GM12878 (cell line): ENCODE measurements at regions not wholly inside any gene's neighbourhood (a gene's known extent, or its start where the extent isn't known, plus 50 kb on each side); places are given as distances from the start of the nearest gene placed in this dataset.

Source experiments
- ATAC-seq: fragments of 200-7000 bp; cut with Tn5 transposase; 3 replicates; pipeline ENCODE4 v1.9.1; 2020; ENCODE audit warnings: mild to moderate bottlenecking, moderate library complexity
- BruUV-seq: library from RNA; stranded (reverse); fragments of 400-500 nt; replicated peaks from 2 replicates; lab custom pipeline; 2021; lab: Mats Ljungman, UMichigan
- CTCF ChIA-PET: fragments of 300-600 bp; sonication (Branson Sonifier 250); formaldehyde crosslinking; extraction: SDS; loops from one replicate; lab custom pipeline; 2021; ENCODE audit warnings: inconsistent platforms; lab: Yijun Ruan, JAX
- POLR2A ChIA-PET: fragments of 350-600 bp; formaldehyde crosslinking; extraction: SDS; loops from one replicate; lab custom pipeline; 2021; ENCODE audit warnings: inconsistent platforms; lab: Charles Lee
- RAD21 ChIA-PET: fragments of 300-600 bp; sonication (Branson Sonifier 250); formaldehyde crosslinking; loops from one replicate; lab custom pipeline; 2023; ENCODE audit warnings: antibody characterized with exemption; ENCODE audit not compliant: unreplicated experiment; lab: Charles Lee
- SMC1A ChIA-PET: fragments of 300-600 bp; sonication (Branson Sonifier 250); formaldehyde crosslinking; loops from one replicate; lab custom pipeline; 2023; ENCODE audit not compliant: unreplicated experiment, uncharacterized antibody; lab: Charles Lee
- DNase-seq: peaks from one replicate; pipeline ENCODE4 v3.0.0-alpha.2; 2011; ENCODE audit warnings: low read depth, low spot score
- FAIRE-seq: peaks from 3 replicates; lab custom pipeline; 2011; peaks lifted over from hg19 to GRCh38; lab: Jason Lieb, UNC
- H2AFZ ChIP-seq: 2 replicates; pipeline ENCODE4 v1.6.0; 2011; ENCODE audit warnings: low read depth, low read length, control low read depth; ENCODE audit not compliant: control insufficient read depth
- H3K27ac ChIP-seq: 2 replicates; pipeline ENCODE4 v1.5.1; 2011; ENCODE audit warnings: control low read depth; ENCODE audit not compliant: control insufficient read depth, insufficient read depth
- H3K27me3 ChIP-seq, 2 experiments: replicated peaks in 1 of 2; 2 replicates each; pipeline versions ENCODE4 v1.6.0 to v1.6.1; 2011; ENCODE audit warnings: low read length in 1 of 2; ENCODE audit not compliant: control insufficient read depth in 2 of 2, insufficient read depth in 2 of 2
- H3K36me3 ChIP-seq, 2 experiments: 2 replicates each; pipeline ENCODE4 v1.5.1; 2011; ENCODE audit warnings: low read length in 1 of 2; ENCODE audit not compliant: control insufficient read depth in 2 of 2, insufficient read depth in 2 of 2
- H3K4me1 ChIP-seq: 2 replicates; pipeline ENCODE4 v1.6.1; 2011; ENCODE audit warnings: mild to moderate bottlenecking, low read length, moderate library complexity, mixed read lengths; ENCODE audit not compliant: control insufficient read depth, insufficient read depth
- H3K4me2 ChIP-seq: 2 replicates; pipeline ENCODE4 v1.6.0; 2011; ENCODE audit warnings: control low read depth; ENCODE audit not compliant: control insufficient read depth, insufficient read depth
- H3K4me3 ChIP-seq: fragments of 200-600 bp; sonication (generic); 2 replicates; pipeline ENCODE4 v1.5.1; 2016
- H3K79me2 ChIP-seq: 2 replicates; pipeline ENCODE4 v1.6.0; 2011; ENCODE audit warnings: low read length; ENCODE audit not compliant: control insufficient read depth, insufficient read depth
- H3K9ac ChIP-seq: 2 replicates; pipeline ENCODE4 v1.8.0; 2011; ENCODE audit warnings: low read length, control low read depth, mixed read lengths; ENCODE audit not compliant: control insufficient read depth, insufficient read depth
- H3K9me3 ChIP-seq: replicated peaks from 3 replicates; pipeline ENCODE4 v1.5.1; 2011; ENCODE audit warnings: mild to moderate bottlenecking, low read length; ENCODE audit not compliant: control insufficient read depth, insufficient read depth
- H4K20me1 ChIP-seq: 2 replicates; pipeline ENCODE4 v1.6.0; 2011; ENCODE audit not compliant: control insufficient read depth, insufficient read depth
- CBFB ChIP-seq: IDR thresholded peaks from 2 replicates; pipeline ENCODE4 v1.6.1; 2016; ENCODE audit warnings: antibody characterized with exemption, low read depth
- EED ChIP-seq: sonication (generic); IDR thresholded peaks from 2 replicates; pipeline ENCODE4 v1.6.1; 2016; ENCODE audit warnings: antibody characterized with exemption, low read depth
- IKZF1 ChIP-seq: fragments of 450-650 bp; conservative IDR thresholded peaks from 2 replicates; pipeline ENCODE4 v1.6.1; 2017; ENCODE audit warnings: antibody characterized with exemption, mild to moderate bottlenecking
- MTA2 ChIP-seq: fragments of 450-650 bp; IDR thresholded peaks from 2 replicates; pipeline ENCODE4 v1.6.1; 2016; ENCODE audit warnings: low read depth, mild to moderate bottlenecking, moderate library complexity
- MXI1 ChIP-seq: fragments of 150-350 bp; IDR thresholded peaks from 2 replicates; pipeline ENCODE4 v1.6.1; 2011; ENCODE audit warnings: low read depth, mild to moderate bottlenecking, inconsistent platforms, low read length, improper control_type of control experiment
- NR2F1 ChIP-seq: fragments of 450-650 bp; conservative IDR thresholded peaks from 2 replicates; pipeline ENCODE4 v1.6.1; 2017; ENCODE audit warnings: mild to moderate bottlenecking
- RFX5 ChIP-seq: IDR thresholded peaks from 2 replicates; pipeline ENCODE4 v1.6.1; 2011; ENCODE audit warnings: low read depth, low read length, improper control_type of control experiment
- SMAD1 ChIP-seq: fragments of 450-650 bp; IDR thresholded peaks from 2 replicates; pipeline ENCODE4 v1.6.1; 2018; ENCODE audit warnings: mild to moderate bottlenecking, low read depth; ENCODE audit not compliant: partially characterized antibody
- SREBF1 ChIP-seq: IDR thresholded peaks from 2 replicates; pipeline ENCODE4 v1.6.1; 2012; ENCODE audit warnings: mild to moderate bottlenecking, low read length
- TAF1 ChIP-seq: IDR thresholded peaks from 2 replicates; pipeline ENCODE4 v1.6.1; 2011; ENCODE audit warnings: mild to moderate bottlenecking, low read depth, low read length, borderline replicate concordance
- TBL1XR1 ChIP-seq: IDR thresholded peaks from 2 replicates; pipeline ENCODE4 v1.6.1; 2012; ENCODE audit warnings: low read depth, low read length, improper control_type of control experiment
- ZZZ3 ChIP-seq: IDR thresholded peaks from 2 replicates; pipeline ENCODE4 v1.6.1; 2011; ENCODE audit warnings: low read depth; ENCODE audit not compliant: control insufficient read depth, insufficient read length
- WGBS: methylation state at CpG from one replicate; pipeline ENCODE4 v1.1.6; 2016; ENCODE audit warnings: low lambda C conversion rate; ENCODE audit not compliant: insufficient replicate concordance, insufficient coverage; ENCODE audit errors: missing lambda C conversion rate; 5-methylcytosine and 5-hydroxymethylcytosine counted together
- in situ Hi-C: fragments of 300-500 bp; cut with MboI; formaldehyde crosslinking; loops from 9 replicates; pipeline ENCODE4 v1.14.3; 2018; ENCODE audit warnings: mixed read lengths
- intact Hi-C: fragments of 100-400 bp; cut with micrococcal nuclease; formaldehyde crosslinking; loops from one replicate; pipeline ENCODE4 v1.14.2; 2022; ENCODE audit not compliant: unreplicated experiment
- TF ChIP-seq, protein P1 (sequence below): IDR thresholded peaks from 2 replicates; pipeline ENCODE4 v1.6.1; 2011; ENCODE audit warnings: low read depth, low read length, improper control_type of control experiment, borderline replicate concordance
- TF ChIP-seq, protein P2 (sequence below): fragments of 450-650 bp; IDR thresholded peaks from 2 replicates; pipeline ENCODE4 v1.6.1; 2016; ENCODE audit warnings: mild to moderate bottlenecking

DNA sequence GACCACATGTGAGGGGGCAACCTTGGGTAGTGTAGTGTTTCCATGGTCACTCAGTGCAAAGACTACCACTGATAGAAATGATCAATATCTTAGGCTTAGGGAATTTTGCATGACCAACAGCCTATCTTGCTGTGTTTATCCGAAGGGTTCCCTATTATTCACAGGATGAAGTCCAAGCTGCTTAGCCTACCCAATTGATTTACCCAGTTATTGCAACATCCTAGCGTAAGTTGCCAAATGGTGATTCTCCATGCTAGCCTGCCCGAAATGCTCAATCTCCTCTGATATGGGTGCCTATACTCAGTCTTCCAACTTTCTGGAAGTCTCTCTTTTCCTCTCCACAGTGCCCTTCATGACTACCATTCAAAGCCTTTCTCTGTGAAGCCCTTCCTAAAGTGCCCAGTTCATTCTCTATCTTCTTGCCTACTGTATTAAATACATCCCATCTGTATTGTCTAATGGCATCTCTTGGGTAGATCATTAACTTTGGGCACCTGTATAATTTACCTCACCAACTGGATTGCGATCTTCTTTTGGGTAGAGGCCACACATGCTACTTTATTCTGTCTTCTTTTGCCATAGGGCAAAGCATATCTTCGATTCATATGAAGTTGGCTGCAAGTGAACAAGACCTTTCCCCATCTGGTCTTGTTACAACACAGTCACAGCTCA lies 240.5 kb downstream of the CLIC5 start:
- ChIA-PET CTCF (no interaction called here), RAD21 (no interaction called here), POLR2A (no interaction called here), SMC1A (interaction anchor here (0.6 kb wide), 1 partner anchor 1013 kb away, joined by 3 read pairs; no protein-coding TSS in a partner anchor)
- FAIRE-seq (no peak), ATAC-seq (no peak), DNase-seq (no peak)
- Histone ChIP-seq H3K9me3 (no peaks in the 10 kb centered on the region), H3K79me2 (no peaks in the 10 kb centered on the region), H3K4me3 (no peak overlapping the region), H3K27me3 (peaks cover 0 to 2% of the 10 kb centered on the region in 2 experiments; a peak in 1 of 4 replicates), H3K4me1 (no peaks in the 10 kb centered on the region), H2AFZ (no peak overlapping the region), H3K9ac (no peak overlapping the region), H3K4me2 (no peak overlapping the region), H3K27ac (no peak overlapping the region), H4K20me1 (no peaks in the 10 kb centered on the region), H3K36me3 (no peaks in the 10 kb centered on the region)
- TF ChIP-seq MTA2 (no peak), SREBF1 (no peak), ZZZ3 (no peak)
- TF ChIP-seq, protein P1, sequence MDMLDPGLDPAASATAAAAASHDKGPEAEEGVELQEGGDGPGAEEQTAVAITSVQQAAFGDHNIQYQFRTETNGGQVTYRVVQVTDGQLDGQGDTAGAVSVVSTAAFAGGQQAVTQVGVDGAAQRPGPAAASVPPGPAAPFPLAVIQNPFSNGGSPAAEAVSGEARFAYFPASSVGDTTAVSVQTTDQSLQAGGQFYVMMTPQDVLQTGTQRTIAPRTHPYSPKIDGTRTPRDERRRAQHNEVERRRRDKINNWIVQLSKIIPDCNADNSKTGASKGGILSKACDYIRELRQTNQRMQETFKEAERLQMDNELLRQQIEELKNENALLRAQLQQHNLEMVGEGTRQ = no peak
- no TSS peak for BruUV-seq
- intact Hi-C loops (no loop called here), in situ Hi-C loops (no loop called here)
- WGBS = 17% methylated on average over 5 of the region's 5 CpGs

DNA sequence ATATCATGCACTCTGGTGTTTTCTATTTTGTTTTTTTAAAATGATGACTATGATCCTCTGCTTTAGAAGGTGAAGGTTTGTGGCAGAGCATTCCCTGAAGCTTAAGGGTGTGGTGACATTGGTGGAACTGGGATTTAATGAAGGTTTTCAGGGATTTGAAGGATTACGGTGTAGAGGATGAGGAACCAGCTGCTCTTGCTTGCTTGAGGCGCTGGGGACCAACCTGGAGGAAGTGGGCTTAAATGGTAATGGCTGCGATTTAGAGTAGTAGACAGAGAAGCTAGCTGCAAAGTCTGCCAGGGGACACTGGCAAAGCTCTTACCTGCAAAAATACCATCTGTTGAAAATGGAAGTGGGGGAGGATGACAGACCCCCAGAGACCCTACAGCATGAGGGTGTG lies 241.8 kb downstream of the CLIC5 start:
- no peaks in the 10 kb centered on the region for H3K79me2 ChIP-seq
- RAD21 ChIA-PET = no interaction called here
- SMC1A ChIA-PET = interaction anchor here (1.4 kb wide), 1 partner anchor 10 kb away, joined by 4 read pairs; no protein-coding TSS in a partner anchor
- peaks cover 0 to 2% of the 10 kb centered on the region in 2 experiments; a peak in 1 of 4 replicates for H3K27me3 ChIP-seq
- no peak overlapping the region for H3K9ac ChIP-seq
- in situ Hi-C loops = no loop called here
- BruUV-seq = no TSS peak
- no peak overlapping the region for H3K27ac ChIP-seq
- no peak for ATAC-seq
- 43% methylated on average over 3 of the region's 3 CpGs for WGBS
- intact Hi-C loops = no loop called here
- H3K4me1 ChIP-seq = no peaks in the 10 kb centered on the region
- no peaks in the 10 kb centered on the region for H3K36me3 ChIP-seq
- no peak overlapping the region for H3K4me2 ChIP-seq
- no peak for DNase-seq
- POLR2A ChIA-PET = no interaction called here
- no peak overlapping the region for H3K4me3 ChIP-seq
- CTCF ChIA-PET = no interaction called here
- no peak for FAIRE-seq
- H2AFZ ChIP-seq = no peak overlapping the region
- no peaks in the 10 kb centered on the region for H4K20me1 ChIP-seq
- no peaks in the 10 kb centered on the region for H3K9me3 ChIP-seq
- TF ChIP-seq MXI1 (no peak), RFX5 (no peak), MTA2 (no peak), TBL1XR1 (no peak), TAF1 (no peak), SMAD1 (no peak), EED (no peak), NR2F1 (no peak), CBFB (no peak), IKZF1 (no peak)
- TF ChIP-seq, protein P2, sequence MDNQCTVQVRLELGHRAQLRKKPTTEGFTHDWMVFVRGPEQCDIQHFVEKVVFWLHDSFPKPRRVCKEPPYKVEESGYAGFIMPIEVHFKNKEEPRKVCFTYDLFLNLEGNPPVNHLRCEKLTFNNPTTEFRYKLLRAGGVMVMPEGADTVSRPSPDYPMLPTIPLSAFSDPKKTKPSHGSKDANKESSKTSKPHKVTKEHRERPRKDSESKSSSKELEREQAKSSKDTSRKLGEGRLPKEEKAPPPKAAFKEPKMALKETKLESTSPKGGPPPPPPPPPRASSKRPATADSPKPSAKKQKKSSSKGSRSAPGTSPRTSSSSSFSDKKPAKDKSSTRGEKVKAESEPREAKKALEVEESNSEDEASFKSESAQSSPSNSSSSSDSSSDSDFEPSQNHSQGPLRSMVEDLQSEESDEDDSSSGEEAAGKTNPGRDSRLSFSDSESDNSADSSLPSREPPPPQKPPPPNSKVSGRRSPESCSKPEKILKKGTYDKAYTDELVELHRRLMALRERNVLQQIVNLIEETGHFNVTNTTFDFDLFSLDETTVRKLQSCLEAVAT = no peak
- TF ChIP-seq, protein P1 = no peak
